ENCODE measurements at regions not wholly inside any gene's neighbourhood (a gene's known extent, or its start where the extent isn't known, plus 50 kb on each side); places are given as distances from the start of the nearest gene placed in this dataset.

- TF ChIP-seq CTCF (IDR thresholded peaks at IDR 0.05) (no peak), POLR2A (IDR thresholded peaks at IDR 0.05) (no peak), EP300 (IDR thresholded peaks at IDR 0.05) (no peak), POLR2AphosphoS5 (IDR thresholded peaks at IDR 0.05) (no peak)
Measured at GRCh38 chr2:203654826-203655225, 51.6 kb upstream of the CD28 start.
